ENCODE measurements at regions not wholly inside any gene's neighbourhood (a gene's known extent, or its start where the extent isn't known, plus 50 kb on each side); places are given as distances from the start of the nearest gene placed in this dataset.

- Histone ChIP-seq H3K9me3 (ENCODE audit: insufficient read depth, low read length) (no peaks in the 10 kb centered on the region), H3K79me2 (ENCODE audit: insufficient read depth, low read length) (no peaks in the 10 kb centered on the region), H3K4me3 (ENCODE audit: insufficient read depth, low read length, poor library complexity, severe bottlenecking) (no peak overlapping the region), H2AFZ (ENCODE audit: low read depth, low read length, severe bottlenecking) (no peak overlapping the region), H3K9me2 (replicated peaks; ENCODE audit: insufficient read depth, low read length) (no peaks in the 10 kb centered on the region), H3K27ac (ENCODE audit: low read depth, low read length) (no peak overlapping the region), H3K9ac (ENCODE audit: low read length) (no peak overlapping the region), H3F3A (ENCODE audit: insufficient read depth) (no peaks in the 10 kb centered on the region), H3K27me3 (ENCODE audit: low read length) (no peaks in the 10 kb centered on the region), H3K36me3 (ENCODE audit: low read length) (no peaks in the 10 kb centered on the region), H4K20me1 (ENCODE audit: low read depth, low read length) (no peaks in the 10 kb centered on the region), H3K4me2 (ENCODE audit: low read depth, low read length, poor library complexity, severe bottlenecking) (no peak overlapping the region)
- TF ChIP-seq CTCF (IDR thresholded peaks at IDR 0.05; ENCODE audit: insufficient read depth, low read length, poor library complexity, severe bottlenecking), result no peak
- no peak for TF ChIP-seq EZH2phosphoT487 (conservative IDR thresholded peaks at IDR 0.05; ENCODE audit: low read length)
Measured at GRCh38 chr1:185495898-185496297, 178.9 kb upstream of the IVNS1ABP start.

GRCh38 chr1:185495007-185495406, 178.0 kb upstream of the IVNS1ABP start:
- H3K36me3 ChIP-seq (ENCODE audit: low read length), result no peaks in the 10 kb centered on the region
- H3K9me3 ChIP-seq (ENCODE audit: insufficient read depth, low read length), result no peaks in the 10 kb centered on the region
- H3K4me2 ChIP-seq (ENCODE audit: low read depth, low read length, poor library complexity, severe bottlenecking), result no peak overlapping the region
- no peak overlapping the region for H2AFZ ChIP-seq (ENCODE audit: low read depth, low read length, severe bottlenecking)
- H3K9me2 ChIP-seq (replicated peaks; ENCODE audit: insufficient read depth, low read length), result no peaks in the 10 kb centered on the region
- no peak overlapping the region for H3K4me3 ChIP-seq (ENCODE audit: insufficient read depth, low read length, poor library complexity, severe bottlenecking)
- no peak overlapping the region for H3K9ac ChIP-seq (ENCODE audit: low read length)
- H4K20me1 ChIP-seq (ENCODE audit: low read depth, low read length), result no peaks in the 10 kb centered on the region
- no peaks in the 10 kb centered on the region for H3K27me3 ChIP-seq (ENCODE audit: low read length)
- no peaks in the 10 kb centered on the region for H3F3A ChIP-seq (ENCODE audit: insufficient read depth)
- no peak for TF ChIP-seq EZH2phosphoT487 (conservative IDR thresholded peaks at IDR 0.05; ENCODE audit: low read length)
- TF ChIP-seq CTCF (IDR thresholded peaks at IDR 0.05; ENCODE audit: insufficient read depth, low read length, poor library complexity, severe bottlenecking), result no peak
- no peaks in the 10 kb centered on the region for H3K79me2 ChIP-seq (ENCODE audit: insufficient read depth, low read length)
- H3K27ac ChIP-seq (ENCODE audit: low read depth, low read length), result no peak overlapping the region

GRCh38 chr1:185492089-185492825, 175.2 kb upstream of the IVNS1ABP start:
- Histone ChIP-seq H3K4me2 (ENCODE audit: low read depth, low read length, poor library complexity, severe bottlenecking) (no peak overlapping the region), H3K9me3 (ENCODE audit: insufficient read depth, low read length) (no peaks in the 10 kb centered on the region), H2AFZ (ENCODE audit: low read depth, low read length, severe bottlenecking) (no peak overlapping the region), H3K27ac (ENCODE audit: low read depth, low read length) (no peak overlapping the region), H3K4me3 (ENCODE audit: insufficient read depth, low read length, poor library complexity, severe bottlenecking) (no peak overlapping the region), H4K20me1 (ENCODE audit: low read depth, low read length) (no peaks in the 10 kb centered on the region), H3F3A (ENCODE audit: insufficient read depth) (no peaks in the 10 kb centered on the region), H3K9ac (ENCODE audit: low read length) (no peak overlapping the region), H3K27me3 (ENCODE audit: low read length) (no peaks in the 10 kb centered on the region), H3K36me3 (ENCODE audit: low read length) (no peaks in the 10 kb centered on the region), H3K9me2 (replicated peaks; ENCODE audit: insufficient read depth, low read length) (no peaks in the 10 kb centered on the region), H3K79me2 (ENCODE audit: insufficient read depth, low read length) (no peaks in the 10 kb centered on the region)
- TF ChIP-seq EZH2phosphoT487 (conservative IDR thresholded peaks at IDR 0.05; ENCODE audit: low read length), result no peak

GRCh38 chr1:185491604-185492003, 174.6 kb upstream of the IVNS1ABP start:
- no peak overlapping the region for H3K4me2 ChIP-seq (ENCODE audit: low read depth, low read length, poor library complexity, severe bottlenecking)
- H3K9ac ChIP-seq (ENCODE audit: low read length), result no peak overlapping the region
- no peaks in the 10 kb centered on the region for H3K36me3 ChIP-seq (ENCODE audit: low read length)
- no peaks in the 10 kb centered on the region for H3K27me3 ChIP-seq (ENCODE audit: low read length)
- H3F3A ChIP-seq (ENCODE audit: insufficient read depth), result no peaks in the 10 kb centered on the region
- H3K27ac ChIP-seq (ENCODE audit: low read depth, low read length), result no peak overlapping the region
- TF ChIP-seq EZH2phosphoT487 (conservative IDR thresholded peaks at IDR 0.05; ENCODE audit: low read length), result no peak
- TF ChIP-seq CTCF (IDR thresholded peaks at IDR 0.05; ENCODE audit: insufficient read depth, low read length, poor library complexity, severe bottlenecking), result no peak
- H3K9me3 ChIP-seq (ENCODE audit: insufficient read depth, low read length), result no peaks in the 10 kb centered on the region
- H3K4me3 ChIP-seq (ENCODE audit: insufficient read depth, low read length, poor library complexity, severe bottlenecking), result no peak overlapping the region
- H3K9me2 ChIP-seq (replicated peaks; ENCODE audit: insufficient read depth, low read length), result no peaks in the 10 kb centered on the region
- no peaks in the 10 kb centered on the region for H3K79me2 ChIP-seq (ENCODE audit: insufficient read depth, low read length)
- H2AFZ ChIP-seq (ENCODE audit: low read depth, low read length, severe bottlenecking), result no peak overlapping the region
- H4K20me1 ChIP-seq (ENCODE audit: low read depth, low read length), result no peaks in the 10 kb centered on the region

Measured in SU-DHL-6 (cell line).